HepG2 (cell line): ENCODE measurements at regions not wholly inside any gene's neighbourhood (a gene's known extent, or its start where the extent isn't known, plus 50 kb on each side); places are given as distances from the start of the nearest gene placed in this dataset.

ENCODE experiments used
- BHLHE40 ChIP-seq: IDR thresholded peaks from 2 replicates; pipeline ENCODE4 v1.6.1; 2011; ENCODE audit warnings: low read length, improper control_type of control experiment
- CEBPB ChIP-seq: IDR thresholded peaks from 2 replicates; pipeline ENCODE4 v1.6.1; 2011; ENCODE audit warnings: low read depth, low read length, improper control_type of control experiment, borderline replicate concordance
- ELF1 ChIP-seq: sonication (generic); formaldehyde crosslinking; IDR thresholded peaks from 2 replicates; pipeline ENCODE4 v1.4.0; 2020; ENCODE audit warnings: missing genetic modification reagents
- NFYC ChIP-seq: IDR thresholded peaks from 2 replicates; pipeline ENCODE4 v1.6.1; 2016; ENCODE audit warnings: missing genetic modification reagents, missing compliant biosample characterization
- RFX3 ChIP-seq: IDR thresholded peaks from 2 replicates; pipeline ENCODE4 v1.6.1; 2016; ENCODE audit warnings: missing biosample characterization, missing genetic modification reagents
- TARDBP ChIP-seq: sonication (generic); formaldehyde crosslinking; IDR thresholded peaks from 2 replicates; pipeline ENCODE4 v1.8.0; 2022; ENCODE audit warnings: mild to moderate bottlenecking, missing genetic modification reagents
- ZBTB38 ChIP-seq: sonication (generic); formaldehyde crosslinking; IDR thresholded peaks from 2 replicates; pipeline ENCODE4 v1.5.1; 2020; ENCODE audit warnings: mild to moderate bottlenecking, missing genetic modification reagents
- ZNF10 ChIP-seq: sonication (generic); formaldehyde crosslinking; IDR thresholded peaks from 2 replicates; pipeline ENCODE4 v1.4.0; 2020; ENCODE audit warnings: mild to moderate bottlenecking, low read depth, missing genetic modification reagents, borderline replicate concordance
- ZNF329 ChIP-seq: sonication (generic); formaldehyde crosslinking; IDR thresholded peaks from 2 replicates; pipeline ENCODE4 v1.9.0; 2021; ENCODE audit warnings: low read depth, mild to moderate bottlenecking, missing genetic modification reagents
- ZNF746 ChIP-seq: sonication (generic); formaldehyde crosslinking; IDR thresholded peaks from 2 replicates; pipeline ENCODE4 v1.8.0; 2022; ENCODE audit warnings: mild to moderate bottlenecking, missing genetic modification reagents
- TF ChIP-seq, protein P1 (sequence below): sonication (generic); formaldehyde crosslinking; IDR thresholded peaks from 2 replicates; pipeline ENCODE4 v1.4.0; 2020; ENCODE audit warnings: missing genetic modification reagents
- TF ChIP-seq, protein P2 (sequence below): sonication (generic); formaldehyde crosslinking; IDR thresholded peaks from 2 replicates; pipeline ENCODE4 v1.5.0; 2020; ENCODE audit warnings: mild to moderate bottlenecking, missing genetic modification reagents, moderate library complexity

DNA sequence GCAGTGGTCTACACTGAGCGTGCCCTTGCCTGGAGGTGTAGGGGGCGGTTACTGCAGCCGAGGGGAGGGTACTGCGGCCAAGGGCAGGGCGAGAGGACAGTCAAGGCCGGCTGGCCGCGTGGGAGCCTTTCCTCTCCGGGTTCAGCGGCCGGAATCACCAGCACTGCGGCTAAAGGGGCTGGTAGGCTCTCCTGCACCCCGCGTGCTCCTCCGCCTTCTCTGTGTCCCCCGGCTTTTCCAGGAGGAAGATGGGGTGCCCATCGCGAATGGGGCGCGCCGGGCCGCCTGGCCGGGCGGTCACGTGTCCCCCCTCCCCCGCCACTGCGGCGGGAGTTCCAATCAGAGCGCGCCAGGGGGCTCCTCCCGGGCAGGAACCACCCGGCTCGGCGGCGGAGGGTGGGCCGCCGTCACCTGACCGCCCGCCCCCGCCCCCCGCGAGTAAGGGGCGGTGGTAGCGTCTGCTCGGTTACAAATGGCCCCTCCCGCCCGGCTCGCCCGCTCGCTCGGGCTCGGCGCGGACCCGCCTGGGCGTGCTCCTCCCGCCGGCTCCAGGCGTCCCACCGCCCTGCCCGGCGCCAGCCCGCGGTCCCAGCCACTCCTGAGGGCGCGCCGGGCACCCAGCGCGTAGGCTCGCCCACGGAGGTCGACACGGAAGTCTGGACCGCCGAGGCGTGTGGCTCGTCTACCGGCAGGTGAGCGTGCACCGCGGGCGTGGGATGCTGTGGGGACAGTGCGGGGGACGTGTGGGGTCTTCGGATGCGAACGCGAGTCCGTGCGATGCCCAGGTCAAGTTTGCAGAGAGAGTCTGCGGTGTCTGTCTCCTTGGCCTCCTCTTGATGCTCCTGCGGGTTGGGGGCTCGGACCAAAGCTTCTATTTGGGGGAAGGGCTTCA lies 242.6 kb upstream of the TOPAZ1 start:
- TF ChIP-seq CEBPB (no peak), ZNF329 (CRISPR knock-in tag) (no peak), NFYC (CRISPR knock-in tag) (no peak), ZNF746 (CRISPR knock-in tag) (no peak), ZBTB38 (CRISPR knock-in tag) (no peak), TARDBP (CRISPR knock-in tag) (no peak), ELF1 (no peak), ZNF10 (CRISPR knock-in tag) (no peak), RFX3 (CRISPR knock-in tag) (no peak), BHLHE40 (no peak)
- TF ChIP-seq, protein P1, sequence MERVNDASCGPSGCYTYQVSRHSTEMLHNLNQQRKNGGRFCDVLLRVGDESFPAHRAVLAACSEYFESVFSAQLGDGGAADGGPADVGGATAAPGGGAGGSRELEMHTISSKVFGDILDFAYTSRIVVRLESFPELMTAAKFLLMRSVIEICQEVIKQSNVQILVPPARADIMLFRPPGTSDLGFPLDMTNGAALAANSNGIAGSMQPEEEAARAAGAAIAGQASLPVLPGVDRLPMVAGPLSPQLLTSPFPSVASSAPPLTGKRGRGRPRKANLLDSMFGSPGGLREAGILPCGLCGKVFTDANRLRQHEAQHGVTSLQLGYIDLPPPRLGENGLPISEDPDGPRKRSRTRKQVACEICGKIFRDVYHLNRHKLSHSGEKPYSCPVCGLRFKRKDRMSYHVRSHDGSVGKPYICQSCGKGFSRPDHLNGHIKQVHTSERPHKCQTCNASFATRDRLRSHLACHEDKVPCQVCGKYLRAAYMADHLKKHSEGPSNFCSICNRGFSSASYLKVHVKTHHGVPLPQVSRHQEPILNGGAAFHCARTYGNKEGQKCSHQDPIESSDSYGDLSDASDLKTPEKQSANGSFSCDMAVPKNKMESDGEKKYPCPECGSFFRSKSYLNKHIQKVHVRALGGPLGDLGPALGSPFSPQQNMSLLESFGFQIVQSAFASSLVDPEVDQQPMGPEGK (CRISPR knock-in tag): no peak
- TF ChIP-seq, protein P2, sequence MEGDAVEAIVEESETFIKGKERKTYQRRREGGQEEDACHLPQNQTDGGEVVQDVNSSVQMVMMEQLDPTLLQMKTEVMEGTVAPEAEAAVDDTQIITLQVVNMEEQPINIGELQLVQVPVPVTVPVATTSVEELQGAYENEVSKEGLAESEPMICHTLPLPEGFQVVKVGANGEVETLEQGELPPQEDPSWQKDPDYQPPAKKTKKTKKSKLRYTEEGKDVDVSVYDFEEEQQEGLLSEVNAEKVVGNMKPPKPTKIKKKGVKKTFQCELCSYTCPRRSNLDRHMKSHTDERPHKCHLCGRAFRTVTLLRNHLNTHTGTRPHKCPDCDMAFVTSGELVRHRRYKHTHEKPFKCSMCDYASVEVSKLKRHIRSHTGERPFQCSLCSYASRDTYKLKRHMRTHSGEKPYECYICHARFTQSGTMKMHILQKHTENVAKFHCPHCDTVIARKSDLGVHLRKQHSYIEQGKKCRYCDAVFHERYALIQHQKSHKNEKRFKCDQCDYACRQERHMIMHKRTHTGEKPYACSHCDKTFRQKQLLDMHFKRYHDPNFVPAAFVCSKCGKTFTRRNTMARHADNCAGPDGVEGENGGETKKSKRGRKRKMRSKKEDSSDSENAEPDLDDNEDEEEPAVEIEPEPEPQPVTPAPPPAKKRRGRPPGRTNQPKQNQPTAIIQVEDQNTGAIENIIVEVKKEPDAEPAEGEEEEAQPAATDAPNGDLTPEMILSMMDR: no peak
